GM20431 (cell line): ENCODE measurements at regions not wholly inside any gene's neighbourhood (a gene's known extent, or its start where the extent isn't known, plus 50 kb on each side); places are given as distances from the start of the nearest gene placed in this dataset.
"Not testable (repeated sequence)": the region's sequence is repeated elsewhere in the genome, so short reads cannot be mapped to it uniquely, and the experiment has no call there.

Experiments
- in situ Hi-C: fragments of 300-500 bp; cut with MseI, MboI; formaldehyde crosslinking; loops from one replicate; pipeline ENCODE4 v1.15.0; 2020; ENCODE audit warnings: low sequenced_read_pairs; ENCODE audit not compliant: unreplicated experiment

- in situ Hi-C loops: no loop called here
Observed at GRCh38 chr16:5186381-5186903, 88.8 kb upstream of the EEF2KMT start.

DNA sequence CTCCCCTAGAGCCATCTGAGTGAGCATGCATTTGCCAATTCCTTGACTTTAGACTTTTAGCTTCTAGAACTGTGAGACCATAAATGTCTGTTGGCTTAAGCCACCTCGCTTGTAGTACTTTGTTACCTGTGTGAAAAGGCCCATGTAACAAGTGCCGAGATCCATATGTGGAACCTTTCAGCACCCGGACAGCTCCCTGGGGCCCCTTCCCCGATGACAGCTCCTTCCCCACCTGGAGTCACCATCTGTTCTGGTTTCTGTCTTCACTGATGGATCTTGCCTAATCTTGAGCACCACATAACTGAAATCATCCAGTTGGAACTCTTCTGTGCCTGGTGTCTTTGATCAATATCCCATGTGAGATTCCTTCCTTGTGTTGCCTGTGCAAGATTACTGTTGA, 78.9 kb upstream of the EEF2KMT start:
- in situ Hi-C loops: no loop called here

- in situ Hi-C loops: no loop called here
Observed at GRCh38 chr16:5175266-5175665, 77.7 kb upstream of the EEF2KMT start.

GRCh38 chr16:5166486-5166885, 68.9 kb upstream of the EEF2KMT start:
- in situ Hi-C loops: no loop called here

DNA sequence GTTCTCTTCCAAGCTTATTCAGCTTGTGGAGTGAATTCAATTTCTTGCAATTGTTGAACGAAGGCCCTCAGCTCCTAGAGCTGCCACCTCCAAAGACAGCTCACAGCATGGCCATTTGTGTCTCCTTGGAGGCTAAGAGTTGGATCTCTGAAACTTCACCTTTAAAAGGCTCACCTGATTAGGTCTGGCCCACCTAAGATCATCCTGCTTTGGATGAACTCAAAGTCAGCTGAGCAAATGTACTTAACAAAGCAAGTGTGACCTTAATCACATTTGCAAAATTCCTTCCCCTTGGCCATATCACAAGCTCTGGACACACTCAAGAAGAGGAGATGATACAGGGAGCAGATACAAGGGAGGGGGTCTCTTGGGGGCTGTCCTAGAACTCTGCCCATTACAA, 67.8 kb upstream of the EEF2KMT start:
- in situ Hi-C loops: not testable (repeated sequence)

- in situ Hi-C loops: not testable (repeated sequence)
Observed at GRCh38 chr16:5162801-5163200, 65.2 kb upstream of the EEF2KMT start.

- in situ Hi-C loops: not testable (repeated sequence)
Observed at GRCh38 chr16:5161888-5162287, 64.3 kb upstream of the EEF2KMT start.

GRCh38 chr16:5160010-5160409, 62.4 kb upstream of the EEF2KMT start:
- in situ Hi-C loops: not testable (repeated sequence)

DNA sequence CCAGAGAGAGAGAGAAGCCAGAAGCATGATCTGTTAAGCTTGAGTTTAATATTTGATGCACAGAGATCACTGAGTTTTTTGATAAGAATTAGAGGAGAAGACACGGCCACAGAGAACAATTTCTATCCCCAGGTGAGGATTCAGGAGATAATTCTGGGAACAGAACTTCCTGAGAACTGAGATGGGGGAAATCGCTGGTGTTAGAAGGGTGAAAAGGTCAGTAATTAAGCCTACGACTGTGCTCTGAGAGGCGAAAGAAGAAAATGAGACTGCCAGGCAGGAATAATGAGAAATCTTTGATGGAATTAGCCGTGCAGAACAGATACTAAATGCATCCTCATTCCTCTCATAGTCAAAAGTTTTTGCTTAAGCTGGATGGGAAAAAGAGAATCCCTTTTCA, 61.9 kb upstream of the EEF2KMT start:
- in situ Hi-C loops: not testable (repeated sequence)

DNA sequence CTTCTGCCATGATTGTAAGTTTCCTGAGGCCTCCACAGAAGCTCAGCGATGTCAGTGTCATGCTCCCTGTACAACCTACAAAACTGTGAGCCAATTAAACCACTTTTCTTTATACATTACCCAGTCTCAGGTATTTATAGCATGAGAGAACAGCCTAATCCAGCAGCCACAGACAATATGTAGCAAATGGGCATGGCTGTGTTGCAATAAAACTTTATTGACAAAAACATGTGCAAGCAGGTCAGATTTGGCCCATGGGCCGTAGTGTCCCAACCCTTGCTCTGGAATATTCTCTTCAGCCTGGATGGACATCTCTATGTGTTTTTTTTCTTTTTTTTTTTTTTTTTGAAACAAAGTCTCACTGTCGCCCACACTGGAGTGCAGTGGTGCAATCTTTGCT, 60.9 kb upstream of the EEF2KMT start:
- in situ Hi-C loops: no loop called here

DNA sequence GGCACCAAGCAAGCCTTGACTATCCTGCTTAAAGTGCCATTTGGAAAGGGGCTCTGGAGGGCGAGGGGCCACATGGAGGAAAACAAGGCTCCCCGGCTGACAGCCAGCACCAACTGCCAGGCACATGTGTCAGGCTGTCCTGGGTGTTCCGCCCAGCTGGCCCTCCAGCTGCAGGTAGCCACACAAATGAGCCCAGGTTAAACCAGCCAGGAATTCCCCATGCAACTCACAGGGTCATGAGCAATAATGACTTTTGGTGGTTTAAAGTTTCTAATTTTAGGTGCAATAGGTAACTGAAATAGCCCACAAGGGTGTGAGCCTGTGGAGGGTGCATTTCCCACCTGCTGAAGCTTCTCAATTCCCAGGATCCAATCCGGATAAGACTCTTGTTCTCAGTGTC, 58.9 kb upstream of the EEF2KMT start:
- in situ Hi-C loops: not testable (repeated sequence)

GRCh38 chr16:5154006-5154405, 56.4 kb upstream of the EEF2KMT start:
- in situ Hi-C loops: not testable (repeated sequence)

- in situ Hi-C loops: not testable (repeated sequence)
Observed at GRCh38 chr16:5151409-5151808, 53.8 kb upstream of the EEF2KMT start.
